AG10803 (cell line): ENCODE measurements at regions not wholly inside any gene's neighbourhood (a gene's known extent, or its start where the extent isn't known, plus 50 kb on each side); places are given as distances from the start of the nearest gene placed in this dataset.

ENCODE experiments used
- DNase-seq: peaks from one replicate; pipeline ENCODE4 v3.0.0; 2010; ENCODE audit warnings: low read depth
- H3K4me3 ChIP-seq: 2 replicates; pipeline ENCODE4 v1.5.1; 2011; ENCODE audit warnings: mild to moderate bottlenecking, low read length, control low read depth
- TF ChIP-seq, protein P1 (sequence below): conservative IDR thresholded peaks from 2 replicates; pipeline ENCODE4 v1.5.1; 2011; ENCODE audit warnings: mild to moderate bottlenecking, low read length, control low read depth, inconsistent platforms

DNA sequence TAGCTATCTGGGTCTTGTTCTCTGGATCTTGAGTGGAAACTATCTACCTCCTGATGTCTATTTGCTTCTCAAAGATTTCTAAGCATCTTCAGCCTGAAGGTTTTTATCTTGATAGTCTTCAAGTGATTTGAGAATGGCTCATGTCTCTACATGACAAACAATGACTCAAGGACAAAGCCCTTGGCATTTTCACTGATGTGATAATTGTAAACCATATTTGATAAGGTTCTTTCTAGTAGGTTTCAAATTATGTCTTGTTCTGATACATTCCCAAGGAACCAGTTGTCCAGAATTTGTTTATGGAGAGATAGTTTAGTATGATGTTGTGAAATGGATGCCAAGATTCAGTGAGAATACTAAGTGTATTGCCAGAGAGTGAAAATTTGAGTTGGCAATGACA is 1079.3 kb upstream of the CDH9 start:
- no peak overlapping the region for H3K4me3 ChIP-seq
- TF ChIP-seq, protein P1, sequence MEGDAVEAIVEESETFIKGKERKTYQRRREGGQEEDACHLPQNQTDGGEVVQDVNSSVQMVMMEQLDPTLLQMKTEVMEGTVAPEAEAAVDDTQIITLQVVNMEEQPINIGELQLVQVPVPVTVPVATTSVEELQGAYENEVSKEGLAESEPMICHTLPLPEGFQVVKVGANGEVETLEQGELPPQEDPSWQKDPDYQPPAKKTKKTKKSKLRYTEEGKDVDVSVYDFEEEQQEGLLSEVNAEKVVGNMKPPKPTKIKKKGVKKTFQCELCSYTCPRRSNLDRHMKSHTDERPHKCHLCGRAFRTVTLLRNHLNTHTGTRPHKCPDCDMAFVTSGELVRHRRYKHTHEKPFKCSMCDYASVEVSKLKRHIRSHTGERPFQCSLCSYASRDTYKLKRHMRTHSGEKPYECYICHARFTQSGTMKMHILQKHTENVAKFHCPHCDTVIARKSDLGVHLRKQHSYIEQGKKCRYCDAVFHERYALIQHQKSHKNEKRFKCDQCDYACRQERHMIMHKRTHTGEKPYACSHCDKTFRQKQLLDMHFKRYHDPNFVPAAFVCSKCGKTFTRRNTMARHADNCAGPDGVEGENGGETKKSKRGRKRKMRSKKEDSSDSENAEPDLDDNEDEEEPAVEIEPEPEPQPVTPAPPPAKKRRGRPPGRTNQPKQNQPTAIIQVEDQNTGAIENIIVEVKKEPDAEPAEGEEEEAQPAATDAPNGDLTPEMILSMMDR: no peak
- DNase-seq: no peak

DNA sequence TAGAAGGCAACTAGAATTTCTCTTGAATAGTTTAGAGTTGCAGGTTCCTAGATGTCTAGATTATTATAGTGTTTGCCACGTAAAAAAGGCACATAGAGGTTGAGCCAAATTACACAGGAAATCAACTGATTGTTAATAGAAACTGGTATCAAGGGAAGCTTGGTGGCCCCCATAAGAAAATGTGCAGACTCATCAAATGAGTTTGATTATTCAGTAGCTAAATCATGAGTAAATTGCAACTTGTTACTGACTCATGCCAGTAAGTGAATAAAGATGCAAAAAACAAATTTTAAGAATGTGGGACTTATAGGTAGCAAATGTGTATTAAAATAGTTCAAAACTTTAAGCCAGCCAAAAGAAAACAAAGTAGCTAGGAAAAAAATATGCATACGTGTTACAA is 1078.9 kb upstream of the CDH9 start:
- no peak overlapping the region for H3K4me3 ChIP-seq
- no peak for DNase-seq
- TF ChIP-seq, protein P1: no peak

DNA sequence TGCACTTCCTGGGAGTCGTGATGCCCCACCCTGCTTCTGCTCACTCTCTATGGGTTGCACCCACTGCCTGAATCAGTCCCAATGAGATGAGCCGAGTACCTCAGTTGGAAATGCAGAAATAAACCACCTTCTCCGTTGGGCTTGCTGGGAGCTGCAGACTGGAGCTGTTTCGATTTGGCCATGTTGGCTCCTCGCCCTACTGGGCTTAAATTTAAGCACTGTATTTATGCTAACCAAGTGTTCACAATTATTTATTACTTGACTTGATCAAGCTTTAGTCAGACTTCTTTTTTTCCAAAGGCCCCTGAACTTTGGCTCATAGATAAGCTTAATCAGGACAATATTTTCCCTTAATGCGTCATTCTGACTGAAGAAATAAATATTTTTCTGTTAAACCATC is 1072.4 kb upstream of the CDH9 start:
- no peak for DNase-seq
- no peak overlapping the region for H3K4me3 ChIP-seq
- TF ChIP-seq, protein P1: no peak

DNA sequence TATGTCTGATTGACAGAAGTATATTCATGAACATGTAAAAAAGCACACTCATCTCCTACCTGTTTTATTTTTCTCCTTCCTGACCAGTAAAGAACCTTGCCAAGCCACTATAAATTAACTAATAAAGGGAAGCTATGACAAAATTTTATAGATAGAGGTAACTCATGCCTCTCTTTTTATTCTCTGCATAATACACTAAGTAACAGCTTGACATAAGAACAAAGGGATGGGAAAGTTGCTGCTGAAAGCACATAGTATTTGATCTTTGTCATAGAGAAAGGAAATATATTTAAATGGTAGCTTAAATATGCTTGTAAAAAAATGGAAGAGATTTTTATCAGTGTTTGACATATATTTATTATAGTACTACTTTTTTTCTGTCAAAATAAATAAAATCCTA is 1065.7 kb upstream of the CDH9 start:
- no peak for DNase-seq
- TF ChIP-seq, protein P1: no peak
- no peak overlapping the region for H3K4me3 ChIP-seq

DNA sequence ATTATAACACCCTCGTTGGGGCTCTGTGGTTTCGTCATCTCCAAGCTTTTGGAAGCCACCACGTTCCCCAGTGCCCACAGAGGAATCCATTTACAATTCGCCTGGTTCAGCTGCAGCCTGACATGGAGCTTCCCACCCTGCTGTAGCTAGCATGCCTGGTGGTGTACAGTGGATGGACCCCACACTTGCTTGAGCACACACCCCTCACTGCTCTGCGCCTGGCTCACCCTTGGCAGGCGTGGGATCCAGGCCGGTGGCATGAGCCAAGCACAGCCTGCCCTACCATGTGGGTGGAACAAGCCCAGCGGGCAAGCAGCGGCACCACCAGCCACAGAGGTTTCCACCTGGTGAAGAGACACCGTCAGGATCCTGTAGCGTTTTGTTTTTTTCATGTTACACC is 1045.7 kb upstream of the CDH9 start:
- no peak overlapping the region for H3K4me3 ChIP-seq
- TF ChIP-seq, protein P1: no peak
- no peak for DNase-seq

DNA sequence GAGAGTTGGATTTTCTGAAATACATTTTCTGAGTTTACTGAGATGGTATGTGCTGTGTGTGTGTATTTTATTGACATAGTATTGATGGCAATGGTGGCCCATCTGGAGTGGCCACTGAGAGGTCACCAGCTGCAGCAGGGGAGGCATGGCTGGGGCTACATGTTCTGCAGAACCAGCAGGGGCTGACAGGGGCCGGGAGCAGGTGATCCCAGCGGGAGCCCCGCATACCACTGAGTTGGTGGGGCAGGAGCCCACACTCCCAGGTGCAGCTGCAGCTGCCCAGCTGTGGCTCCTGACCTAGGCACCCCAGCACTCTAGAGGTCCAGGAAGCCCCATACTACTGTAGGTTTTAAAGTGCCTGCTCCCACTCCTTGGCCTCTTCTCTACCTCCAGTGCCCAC is 1044.2 kb upstream of the CDH9 start:
- no peak overlapping the region for H3K4me3 ChIP-seq
- TF ChIP-seq, protein P1: no peak
- DNase-seq: no peak

DNA sequence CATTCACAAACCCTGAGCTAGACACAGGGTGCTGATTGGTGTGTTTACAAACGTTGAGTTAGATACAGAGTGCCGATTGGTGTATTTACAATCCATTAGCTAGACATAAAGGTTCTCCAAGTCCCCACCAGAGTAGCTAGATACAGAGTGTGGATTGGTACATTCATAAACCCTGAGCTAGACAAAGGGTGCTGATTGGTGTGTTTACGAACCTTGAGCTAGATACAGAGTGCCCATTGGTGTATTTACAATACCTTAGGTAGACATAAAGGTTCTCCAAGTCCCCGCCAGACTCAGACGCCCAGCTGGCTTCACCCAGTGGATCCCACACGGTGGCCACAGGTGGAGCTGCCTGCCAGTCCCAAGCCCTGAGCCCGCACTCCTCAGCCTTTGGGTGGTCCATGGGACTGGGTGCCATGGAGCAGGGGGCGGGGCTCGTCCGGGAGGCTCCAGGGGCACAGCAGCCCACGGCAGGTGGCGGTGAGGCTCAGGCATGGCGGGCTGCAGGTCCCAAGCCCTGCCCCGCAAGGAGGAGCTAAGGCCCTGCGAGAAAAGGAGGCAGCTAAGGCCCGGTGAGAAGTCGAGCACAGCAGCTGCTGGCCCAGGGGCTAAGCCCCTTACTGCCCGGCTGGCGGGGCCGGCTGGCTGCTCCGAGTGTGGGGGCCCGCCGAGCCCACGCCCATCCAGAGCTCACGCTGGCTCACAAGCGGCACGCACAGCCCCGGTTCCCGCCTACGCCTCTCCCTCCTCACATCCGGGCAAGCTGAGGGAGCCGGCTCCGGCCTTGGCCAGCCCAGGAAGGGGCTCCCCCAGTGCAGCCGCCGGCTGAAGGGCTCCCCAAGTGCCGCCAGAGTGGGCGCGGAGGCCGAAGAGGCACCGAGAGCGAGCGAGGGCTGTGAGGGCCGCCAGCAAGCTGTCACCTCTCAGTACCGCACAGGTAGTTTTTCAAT is 1039.2 kb upstream of the CDH9 start:
- TF ChIP-seq, protein P1: no peak
- no peak for DNase-seq
- H3K4me3 ChIP-seq: no peak overlapping the region
